Cardiac muscle cell (in vitro differentiated cells and primary cell): ENCODE measurements at regions not wholly inside any gene's neighbourhood (a gene's known extent, or its start where the extent isn't known, plus 50 kb on each side); places are given as distances from the start of the nearest gene placed in this dataset.
A peak's percentile ranks its signal among the peaks of the same experiment; 100 is the strongest.

Source experiments
- DNase-seq, 2 donors: peaks; one replicate each; pipeline versions ENCODE4 v3.0.0 to v3.0.0-alpha.2; 2010 to 2017; ENCODE audit warnings: low read depth in 1 of 2, low spot score in 1 of 2
- H3K27ac ChIP-seq: fragments of 200-600 bp; sonication (generic); 2 replicates; pipeline ENCODE4 v1.5.1; 2016
- H3K27me3 ChIP-seq: fragments of 200-600 bp; sonication (generic); 2 replicates; pipeline ENCODE4 v1.6.0; 2016; ENCODE audit warnings: control low read depth
- H3K36me3 ChIP-seq: fragments of 200-600 bp; sonication (generic); 2 replicates; pipeline ENCODE4 v1.5.1; 2016; ENCODE audit warnings: control low read depth
- H3K4me1 ChIP-seq: fragments of 200-600 bp; sonication (generic); 2 replicates; pipeline ENCODE4 v1.8.1; 2017; ENCODE audit warnings: low read depth, mild to moderate bottlenecking, mixed run types
- H3K4me3 ChIP-seq: fragments of 200-600 bp; sonication (generic); 2 replicates; pipeline ENCODE4 v1.5.1; 2016; ENCODE audit warnings: mild to moderate bottlenecking
- H3K9me3 ChIP-seq: fragments of 200-600 bp; sonication (generic); 2 replicates; pipeline ENCODE4 v1.5.1; 2017; ENCODE audit warnings: low read depth, mild to moderate bottlenecking, control low read depth
- TF ChIP-seq, protein P1 (sequence below): IDR thresholded peaks from 2 replicates; pipeline ENCODE4 v1.5.1; 2012; ENCODE audit warnings: low read depth, mild to moderate bottlenecking, low read length

DNA sequence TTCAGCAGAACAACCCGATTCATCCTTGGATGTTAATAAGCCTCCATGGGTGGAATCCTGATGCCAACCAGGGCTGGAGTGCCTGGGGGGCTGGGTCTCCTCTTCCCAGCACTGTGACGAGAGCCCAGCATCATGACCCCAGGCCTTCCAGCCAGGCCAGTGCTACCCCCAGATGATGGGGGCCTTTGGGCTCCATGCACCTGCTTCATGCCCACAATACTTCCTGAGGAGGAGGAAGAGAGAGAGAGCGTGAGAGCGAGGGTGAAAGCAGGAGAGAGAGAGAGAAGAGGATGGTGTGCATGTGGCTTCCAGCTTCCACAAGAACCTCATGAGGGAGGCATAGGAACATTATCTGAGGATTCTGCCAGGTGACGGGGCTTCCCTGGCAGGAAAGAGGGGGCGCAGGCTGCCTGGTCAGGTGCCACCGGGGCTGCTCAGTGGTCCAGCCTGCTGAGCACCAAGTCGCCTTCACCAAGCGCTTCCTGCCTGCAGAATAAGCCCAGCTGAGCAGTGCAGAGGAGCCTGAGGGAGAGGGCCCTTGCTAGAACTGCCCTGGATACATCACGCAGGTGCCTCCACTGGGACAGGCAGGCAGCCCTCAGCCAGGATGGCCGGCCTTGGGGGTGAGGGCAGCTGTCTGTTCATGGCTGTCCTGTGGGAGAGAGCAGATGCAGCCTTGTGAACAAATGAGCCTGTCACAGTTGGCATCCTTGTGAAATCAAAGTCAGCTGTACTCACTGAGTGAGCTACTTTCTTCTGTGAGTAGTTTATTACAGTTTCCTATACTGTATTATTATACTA, 243.3 kb upstream of the B3GAT1 start:
- Histone ChIP-seq H3K4me1 (no peaks in the 10 kb centered on the region), H3K36me3 (no peaks in the 10 kb centered on the region), H3K27ac (no peak overlapping the region), H3K9me3 (no peaks in the 10 kb centered on the region), H3K4me3 (no peak overlapping the region), H3K27me3 (peaks cover 18% of the 10 kb centered on the region)
- DNase-seq: no peak
- TF ChIP-seq, protein P1, sequence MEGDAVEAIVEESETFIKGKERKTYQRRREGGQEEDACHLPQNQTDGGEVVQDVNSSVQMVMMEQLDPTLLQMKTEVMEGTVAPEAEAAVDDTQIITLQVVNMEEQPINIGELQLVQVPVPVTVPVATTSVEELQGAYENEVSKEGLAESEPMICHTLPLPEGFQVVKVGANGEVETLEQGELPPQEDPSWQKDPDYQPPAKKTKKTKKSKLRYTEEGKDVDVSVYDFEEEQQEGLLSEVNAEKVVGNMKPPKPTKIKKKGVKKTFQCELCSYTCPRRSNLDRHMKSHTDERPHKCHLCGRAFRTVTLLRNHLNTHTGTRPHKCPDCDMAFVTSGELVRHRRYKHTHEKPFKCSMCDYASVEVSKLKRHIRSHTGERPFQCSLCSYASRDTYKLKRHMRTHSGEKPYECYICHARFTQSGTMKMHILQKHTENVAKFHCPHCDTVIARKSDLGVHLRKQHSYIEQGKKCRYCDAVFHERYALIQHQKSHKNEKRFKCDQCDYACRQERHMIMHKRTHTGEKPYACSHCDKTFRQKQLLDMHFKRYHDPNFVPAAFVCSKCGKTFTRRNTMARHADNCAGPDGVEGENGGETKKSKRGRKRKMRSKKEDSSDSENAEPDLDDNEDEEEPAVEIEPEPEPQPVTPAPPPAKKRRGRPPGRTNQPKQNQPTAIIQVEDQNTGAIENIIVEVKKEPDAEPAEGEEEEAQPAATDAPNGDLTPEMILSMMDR: no peak

DNA sequence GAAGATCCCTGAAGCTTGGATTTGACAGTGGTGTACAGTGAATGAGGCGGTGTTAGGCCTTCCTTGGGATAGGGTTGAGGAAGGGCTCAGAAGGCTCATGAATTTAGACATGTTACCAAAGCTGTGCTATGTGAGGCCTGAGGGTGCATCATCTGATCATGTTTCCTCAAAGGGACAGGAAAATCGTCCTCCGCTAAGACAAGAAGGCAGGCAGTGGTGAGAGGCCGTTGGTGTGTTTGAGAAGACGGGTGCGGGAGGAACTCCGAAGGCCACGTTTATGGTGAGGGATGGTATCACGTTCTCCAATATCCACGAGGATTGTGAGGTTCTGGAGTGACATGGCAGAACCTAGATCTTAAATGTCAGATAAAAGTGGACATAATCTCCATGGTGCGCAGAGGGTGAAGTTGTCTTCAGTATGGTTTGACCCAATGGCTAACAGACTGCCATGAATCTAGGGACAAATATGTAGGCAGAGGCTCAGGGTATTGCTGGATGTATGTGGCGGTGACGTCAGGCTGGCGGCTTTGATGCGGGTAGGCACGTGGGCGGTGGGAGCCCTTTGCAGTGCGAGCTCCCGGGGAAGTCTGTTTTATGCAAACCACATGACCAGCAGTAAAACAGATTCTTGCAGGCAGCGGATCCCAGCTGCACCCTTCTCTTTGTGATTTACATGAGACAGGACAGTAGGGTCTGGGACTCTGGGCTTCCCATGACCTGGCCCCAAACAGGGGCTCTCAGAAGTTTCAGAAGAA, 242.3 kb upstream of the B3GAT1 start:
- H3K4me1 ChIP-seq: no peaks in the 10 kb centered on the region
- no peaks in the 10 kb centered on the region for H3K36me3 ChIP-seq
- no peak for DNase-seq
- H3K9me3 ChIP-seq: no peaks in the 10 kb centered on the region
- TF ChIP-seq, protein P1: no peak
- H3K27me3 ChIP-seq: peaks cover 18% of the 10 kb centered on the region
- no peak overlapping the region for H3K4me3 ChIP-seq
- H3K27ac ChIP-seq: no peak overlapping the region

- no peak overlapping the region for H3K4me3 ChIP-seq
- H3K9me3 ChIP-seq: no peaks in the 10 kb centered on the region
- peaks cover 22% of the 10 kb centered on the region for H3K27me3 ChIP-seq
- no peaks in the 10 kb centered on the region for H3K36me3 ChIP-seq
- peak in 1 of 2 donors; percentile 23 for DNase-seq
- no peaks in the 10 kb centered on the region for H3K4me1 ChIP-seq
- H3K27ac ChIP-seq: no peak overlapping the region
- TF ChIP-seq, protein P1: no peak
Measured at GRCh38 chr11:134652586-134653255, 240.7 kb upstream of the B3GAT1 start.

DNA sequence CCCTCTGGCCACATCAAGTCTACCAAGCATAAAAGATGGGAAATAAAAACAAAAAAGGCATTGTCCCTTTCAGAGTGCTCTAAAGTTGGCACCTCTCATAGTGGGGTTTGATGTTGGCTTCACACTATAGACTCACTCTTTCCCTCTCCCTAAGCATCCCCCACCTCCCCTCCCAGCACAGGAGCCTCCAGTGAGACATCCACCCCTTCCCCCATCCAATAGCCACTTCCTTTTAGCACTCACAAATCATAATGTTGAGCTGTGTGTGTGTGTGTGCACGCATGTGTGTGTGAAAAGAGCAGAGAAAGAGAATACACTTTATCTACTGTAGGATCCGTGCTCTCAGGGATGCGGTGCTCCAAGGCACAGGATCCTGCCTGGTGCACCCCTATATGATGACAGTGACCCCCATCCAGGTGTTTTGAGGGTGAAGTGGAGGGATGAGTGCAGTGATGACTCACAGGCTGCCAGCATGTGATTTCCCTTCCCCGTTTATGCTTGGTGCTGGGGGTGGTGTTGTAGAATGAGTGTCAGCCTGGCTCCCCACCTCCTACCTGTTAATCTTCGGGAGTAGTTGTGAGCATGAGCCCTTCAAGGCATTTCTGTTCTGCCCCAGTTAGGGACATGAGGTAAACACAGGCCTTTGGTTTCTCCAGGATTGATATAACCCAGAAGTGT, 235.2 kb upstream of the B3GAT1 start:
- H3K36me3 ChIP-seq: no peaks in the 10 kb centered on the region
- no peak overlapping the region for H3K4me3 ChIP-seq
- TF ChIP-seq, protein P1: no peak
- DNase-seq: no peak
- H3K27ac ChIP-seq: no peak overlapping the region
- no peaks in the 10 kb centered on the region for H3K9me3 ChIP-seq
- no peaks in the 10 kb centered on the region for H3K4me1 ChIP-seq
- H3K27me3 ChIP-seq: peaks cover 4% of the 10 kb centered on the region

DNA sequence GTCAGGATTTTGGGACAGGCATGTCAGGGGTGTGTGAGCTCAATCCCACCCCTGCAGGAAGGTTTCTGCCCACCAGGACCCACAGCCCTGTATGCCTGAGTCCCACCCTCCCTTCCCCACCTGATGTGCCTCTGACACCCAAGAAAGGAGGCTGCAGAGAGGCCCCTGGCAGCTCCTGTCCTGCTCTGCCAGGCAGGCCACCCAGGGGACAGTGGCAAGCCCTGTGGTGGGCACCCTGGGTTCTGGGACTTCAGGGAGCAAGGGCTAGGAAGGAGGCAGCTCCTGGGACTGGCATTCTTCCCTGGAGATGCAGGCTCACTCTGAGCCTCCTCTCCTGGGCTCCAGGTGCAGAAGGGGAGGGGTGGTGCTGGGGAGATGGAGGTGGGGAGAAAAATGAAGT, 234.5 kb upstream of the B3GAT1 start:
- Histone ChIP-seq H3K27me3 (peaks cover 4% of the 10 kb centered on the region), H3K9me3 (no peaks in the 10 kb centered on the region), H3K27ac (no peak overlapping the region), H3K36me3 (no peaks in the 10 kb centered on the region), H3K4me1 (no peaks in the 10 kb centered on the region), H3K4me3 (no peak overlapping the region)
- TF ChIP-seq, protein P1: no peak
- no peak for DNase-seq
